Thymus (tissue), 11 donors: ENCODE measurements at regions not wholly inside any gene's neighbourhood (a gene's known extent, or its start where the extent isn't known, plus 50 kb on each side); places are given as distances from the start of the nearest gene placed in this dataset.
"Not testable (repeated sequence)": the region's sequence is repeated elsewhere in the genome, so short reads cannot be mapped to it uniquely, and the experiment has no call there.

Experiments used
- DNase-seq, 9 donors: peaks; one replicate each; pipeline ENCODE4 v3.0.0-alpha.2; 2013; ENCODE audit warnings: low spot score in 9 of 9, low read depth in 6 of 9, missing footprints in 1 of 9
- H3K27ac ChIP-seq, 2 donors: one replicate each; pipeline ENCODE4 v1.5.1; 2013; ENCODE audit warnings: control low read depth in 1 of 2, low read depth in 1 of 2, low read length in 1 of 2, mild to moderate bottlenecking in 1 of 2, moderate library complexity in 1 of 2
- H3K27me3 ChIP-seq, 2 donors: one replicate each; pipeline ENCODE4 v1.5.1; 2013; ENCODE audit warnings: low read length in 1 of 2; ENCODE audit not compliant: control insufficient read depth in 2 of 2, insufficient read depth in 1 of 2
- H3K36me3 ChIP-seq, 2 donors: one replicate each; pipeline ENCODE4 v1.5.1; 2013; ENCODE audit warnings: low read length in 1 of 2, mild to moderate bottlenecking in 1 of 2, moderate library complexity in 1 of 2; ENCODE audit not compliant: control insufficient read depth in 2 of 2, insufficient read depth in 2 of 2
- H3K4me1 ChIP-seq, 2 donors: one replicate each; pipeline ENCODE4 v1.5.1; 2013; ENCODE audit warnings: low read length in 2 of 2; ENCODE audit not compliant: control insufficient read depth in 2 of 2, insufficient read depth in 2 of 2
- H3K4me3 ChIP-seq, 2 donors: one replicate each; pipeline ENCODE4 v1.5.1; 2013; ENCODE audit warnings: low read length in 2 of 2, control low read depth in 1 of 2, mild to moderate bottlenecking in 1 of 2
- H3K9me3 ChIP-seq, 2 donors: one replicate each; pipeline ENCODE4 v1.5.1; 2013; ENCODE audit warnings: low read length in 1 of 2, mild to moderate bottlenecking in 1 of 2; ENCODE audit not compliant: control insufficient read depth in 2 of 2, insufficient read depth in 1 of 2
- WGBS: extraction: QIAGEN DNeasy Blood & Tissue Kit; methylation state at CpG from one replicate; pipeline ENCODE4 v1.1.7; 2013; 5-methylcytosine and 5-hydroxymethylcytosine counted together
- donor health status: healthy.

GRCh38 chr20:48213635-48214034, 428.4 kb upstream of the SULF2 start:
- not testable (repeated sequence) for H3K9me3 ChIP-seq, H3K27me3 ChIP-seq, H3K27ac ChIP-seq, DNase-seq, H3K36me3 ChIP-seq, H3K4me1 ChIP-seq, H3K4me3 ChIP-seq
- WGBS: 72% methylated on average over 12 of the region's 12 CpGs

- no peaks in the 10 kb centered on the region for H3K4me1 ChIP-seq
- no peaks in the 10 kb centered on the region for H3K27me3 ChIP-seq
- no peak for DNase-seq
- no peak overlapping the region for H3K4me3 ChIP-seq
- H3K36me3 ChIP-seq: no peaks in the 10 kb centered on the region
- no peak overlapping the region for H3K27ac ChIP-seq
- no peaks in the 10 kb centered on the region for H3K9me3 ChIP-seq
- WGBS: 90% methylated on average over 3 of the region's 3 CpGs
Measured at GRCh38 chr20:48212806-48213509, 427.7 kb upstream of the SULF2 start.

GRCh38 chr20:48211847-48212246, 426.6 kb upstream of the SULF2 start:
- no peaks in the 10 kb centered on the region for H3K9me3 ChIP-seq
- no peak overlapping the region for H3K4me3 ChIP-seq
- H3K36me3 ChIP-seq: no peaks in the 10 kb centered on the region
- H3K27me3 ChIP-seq: no peaks in the 10 kb centered on the region
- 95% methylated on average over 5 of the region's 5 CpGs for WGBS
- no peak for DNase-seq
- no peak overlapping the region for H3K27ac ChIP-seq
- no peaks in the 10 kb centered on the region for H3K4me1 ChIP-seq

GRCh38 chr20:48211238-48211637, 426.0 kb upstream of the SULF2 start:
- Histone ChIP-seq H3K9me3 (no peaks in the 10 kb centered on the region), H3K27me3 (no peaks in the 10 kb centered on the region), H3K27ac (no peak overlapping the region), H3K36me3 (no peaks in the 10 kb centered on the region), H3K4me1 (no peaks in the 10 kb centered on the region), H3K4me3 (no peak overlapping the region)
- DNase-seq: no peak
- WGBS: 79% methylated on average over 3 of the region's 3 CpGs

GRCh38 chr20:48210111-48211027, 425.1 kb upstream of the SULF2 start:
- no peaks in the 10 kb centered on the region for H3K27me3 ChIP-seq
- H3K4me3 ChIP-seq: no peak overlapping the region
- H3K4me1 ChIP-seq: no peaks in the 10 kb centered on the region
- H3K36me3 ChIP-seq: no peaks in the 10 kb centered on the region
- no peak for DNase-seq
- no peak overlapping the region for H3K27ac ChIP-seq
- WGBS: 89% methylated on average over 27 of the region's 27 CpGs
- no peaks in the 10 kb centered on the region for H3K9me3 ChIP-seq

GRCh38 chr20:48209102-48209501, 423.8 kb upstream of the SULF2 start:
- Histone ChIP-seq H3K27me3 (no peaks in the 10 kb centered on the region), H3K27ac (no peak overlapping the region), H3K4me3 (no peak overlapping the region), H3K36me3 (no peaks in the 10 kb centered on the region), H3K9me3 (no peaks in the 10 kb centered on the region), H3K4me1 (no peaks in the 10 kb centered on the region)
- no peak for DNase-seq
- WGBS: 20% methylated on average over 5 of the region's 5 CpGs

GRCh38 chr20:48208176-48208575, 422.9 kb upstream of the SULF2 start:
- H3K4me1 ChIP-seq: no peaks in the 10 kb centered on the region
- H3K9me3 ChIP-seq: no peaks in the 10 kb centered on the region
- WGBS: 94% methylated on average over 10 of the region's 10 CpGs
- H3K36me3 ChIP-seq: no peaks in the 10 kb centered on the region
- no peak overlapping the region for H3K4me3 ChIP-seq
- no peak for DNase-seq
- no peaks in the 10 kb centered on the region for H3K27me3 ChIP-seq
- no peak overlapping the region for H3K27ac ChIP-seq

GRCh38 chr20:48207505-48207904, 422.2 kb upstream of the SULF2 start:
- Histone ChIP-seq H3K36me3 (no peaks in the 10 kb centered on the region), H3K4me3 (no peak overlapping the region), H3K27me3 (no peaks in the 10 kb centered on the region), H3K27ac (no peak overlapping the region), H3K9me3 (no peaks in the 10 kb centered on the region), H3K4me1 (no peaks in the 10 kb centered on the region)
- 92% methylated on average over 4 of the region's 4 CpGs for WGBS
- DNase-seq: no peak

- H3K4me1 ChIP-seq: no peaks in the 10 kb centered on the region
- 94% methylated on average over 7 of the region's 7 CpGs for whole genome bisulfite sequencing
Measured at GRCh38 chr20:48205786-48206185, 420.5 kb upstream of the SULF2 start.

More at GRCh38 chr20:48205786-48206185, 420.5 kb upstream of the SULF2 start:
- no peak for DNase-seq
- Histone ChIP-seq H3K27me3 (no peaks in the 10 kb centered on the region), H3K27ac (no peak overlapping the region), H3K36me3 (no peaks in the 10 kb centered on the region), H3K9me3 (no peaks in the 10 kb centered on the region), H3K4me3 (no peak overlapping the region)
